Heart right ventricle (tissue), 16 donors: ENCODE measurements at regions not wholly inside any gene's neighbourhood (a gene's known extent, or its start where the extent isn't known, plus 50 kb on each side); places are given as distances from the start of the nearest gene placed in this dataset.

Experiments used
- ATAC-seq, 8 donors: fragments of 200-7000 bp; cut with Tn5 transposase; one replicate each; pipeline ENCODE4 v1.9.1; 2020; ENCODE audit warnings: mild to moderate bottlenecking in 8 of 8, moderate library complexity in 8 of 8, moderate number of reproducible peaks in 1 of 8
- DNase-seq, 2 donors: peaks; one replicate each; pipeline ENCODE4 v3.0.0-alpha.2; 2020
- H3K27ac ChIP-seq, 10 donors: fragments of 200-600 bp; sonication (generic) in 2 of 10; one replicate each; pipeline versions ENCODE4 v1.5.0 to v1.8.0; 2020 to 2022; ENCODE audit warnings: mild to moderate bottlenecking in 3 of 10
- H3K27me3 ChIP-seq, 7 donors: fragments of 200-600 bp; one replicate each; pipeline ENCODE4 v1.8.0; 2021 to 2022; ENCODE audit warnings: mild to moderate bottlenecking in 2 of 7
- H3K36me3 ChIP-seq, 9 donors: fragments of 200-600 bp; sonication (generic) in 1 of 9; one replicate each; pipeline versions ENCODE4 v1.5.0 to v1.8.0; 2020 to 2022; ENCODE audit warnings: mild to moderate bottlenecking in 2 of 9
- H3K4me1 ChIP-seq, 9 donors: fragments of 200-600 bp; sonication (generic) in 1 of 9; one replicate each; pipeline versions ENCODE4 v1.5.0 to v1.8.0; 2020 to 2022; ENCODE audit warnings: mild to moderate bottlenecking in 4 of 9
- H3K4me3 ChIP-seq, 10 donors: fragments of 200-600 bp; sonication (generic) in 2 of 10; one replicate each; pipeline versions ENCODE4 v1.5.0 to v1.8.0; 2020 to 2022; ENCODE audit warnings: mild to moderate bottlenecking in 7 of 10, moderate library complexity in 2 of 10
- H3K9me3 ChIP-seq, 11 donors: fragments of 200-600 bp in 10 of 11; sonication (generic) in 2 of 11; one replicate each; pipeline versions ENCODE4 v1.5.0 to v1.8.0; 2013 to 2022; ENCODE audit warnings: mild to moderate bottlenecking in 2 of 11, control low read depth in 1 of 11, moderate library complexity in 1 of 11
- CTCF ChIP-seq, 9 donors: fragments of 200-600 bp; sonication (generic) in 2 of 9; IDR thresholded peaks; one replicate each; pipeline versions ENCODE4 v1.5.0 to v1.8.0; 2021 to 2022; ENCODE audit warnings: antibody characterized with exemption in 9 of 9, mild to moderate bottlenecking in 5 of 9, moderate library complexity in 1 of 9
- WGBS, 2 donors: extraction: QIAGEN DNeasy Blood & Tissue Kit; methylation state at CpG; one replicate each; pipeline ENCODE4 v1.1.7; 2013; ENCODE audit warnings: inconsistent platforms in 1 of 2; 5-methylcytosine and 5-hydroxymethylcytosine counted together
- intact Hi-C, 10 donors: fragments of 100-400 bp; cut with DNase I; formaldehyde crosslinking; loops; one replicate each; pipeline versions ENCODE4 v1.11.1 to v1.14.2; 2022
- donor health status: Arrhythmogenic right ventricular cardiomyopathy.
- donor health status: ischemic (EF 13 %, LVEDD 7.1; RV severe dilation, severe dysfunction).
- donor health status: healthy with polysubstance abuse.
- donor health status: DM: no; HTN: yes; CAD: no.
- donor health status: DM: no; HTN: no; CAD: no.
- donor health status: ischemic (EF 25% LVEDD 6.9; RV normal size, moderate dysfunction).
- donor health status: ischemic (EF 25% LVEDD 5.7; RV mildly dilated, moderate dysfunction).
- donor health status: healthy.
- donor health status: DM: yes; HTN: yes; CAD: no.
- donor health status: Ischemic cardiomyopathy.
- donor health status: ischemic (EF 35%, LVEDD 5.7; RV mildly dilated, moderate dysfunction).
- donor health status: nonischemic (EF 11% LVEDD 7.7; RV severe dilation, severe dysfunction).
- donor health status: DM: yes; HTN: yes; CAD: no.
- donor health status: PGD.
- donor health status: ischemic (EF 29% LVEDD 5.4; RV normal size, mild dysfunction).
- donor health status: nonischemic (EF 23%, LVEDD 6.1; RV moderate dilation, normal function).

DNA sequence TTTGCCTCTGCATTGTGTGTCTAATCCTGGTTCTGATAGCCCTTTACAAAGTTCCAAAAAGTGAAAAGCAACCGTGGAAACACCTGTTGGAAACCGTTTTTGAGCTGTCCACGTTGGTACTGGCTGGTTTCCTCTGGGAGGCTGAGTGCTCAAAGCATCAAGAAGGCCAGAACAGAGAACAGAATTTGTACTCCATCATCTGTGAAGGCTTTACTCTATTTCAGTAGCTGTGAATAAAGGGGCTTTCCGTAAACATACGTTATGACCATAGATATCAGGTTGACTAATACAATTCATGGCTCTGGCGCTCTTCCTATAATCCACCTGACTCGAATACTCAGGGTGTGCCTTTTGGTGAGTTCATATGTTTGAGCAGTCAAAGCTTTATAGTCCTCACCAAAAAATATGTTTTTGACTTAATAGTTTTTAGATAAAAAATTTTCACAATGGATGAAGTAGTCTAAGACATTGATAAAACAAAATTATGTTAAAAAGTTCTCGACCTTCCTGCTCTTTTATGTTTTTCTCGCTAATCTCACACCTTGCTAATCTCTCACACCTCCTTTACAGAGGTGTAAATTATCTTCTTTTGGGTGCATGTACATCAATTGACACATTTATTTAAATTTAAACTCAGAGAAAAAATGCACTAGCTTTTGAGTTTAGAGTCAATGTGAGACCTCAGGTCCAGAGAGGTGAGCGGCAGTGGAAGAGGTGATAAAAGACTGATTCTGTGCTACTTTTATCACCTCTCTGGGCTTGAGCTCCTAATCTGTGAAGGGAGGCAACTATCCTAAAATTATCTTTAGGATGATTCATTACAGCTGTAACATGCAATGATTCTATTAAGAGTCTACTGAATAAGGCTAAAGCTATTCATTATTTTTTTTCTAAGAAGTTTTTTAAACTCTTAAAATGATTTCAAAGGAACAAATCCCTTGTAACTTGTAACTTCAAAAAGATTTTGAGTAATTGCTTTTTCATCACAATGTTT is 65.3 kb downstream of the CXCR4 start:
- WGBS, 2 donors, result 74 to 77% methylated on average over 10 of the region's 10 CpGs
- no peak for ATAC-seq
- H3K4me1 ChIP-seq, result peaks cover 0 to 26% (median 0%) of the 10 kb centered on the region in 9 donors
- peak overlapping the region in 1 of 10 donors; percentile 18 for H3K27ac ChIP-seq
- TF ChIP-seq CTCF (IDR thresholded peaks at IDR 0.05), result no peak
- no peaks in the 10 kb centered on the region for H3K9me3 ChIP-seq
- H3K36me3 ChIP-seq, result no peaks in the 10 kb centered on the region
- no peak overlapping the region for H3K4me3 ChIP-seq
- no peak for DNase-seq
- intact Hi-C loops, result no loop called here
- H3K27me3 ChIP-seq, result no peaks in the 10 kb centered on the region

DNA sequence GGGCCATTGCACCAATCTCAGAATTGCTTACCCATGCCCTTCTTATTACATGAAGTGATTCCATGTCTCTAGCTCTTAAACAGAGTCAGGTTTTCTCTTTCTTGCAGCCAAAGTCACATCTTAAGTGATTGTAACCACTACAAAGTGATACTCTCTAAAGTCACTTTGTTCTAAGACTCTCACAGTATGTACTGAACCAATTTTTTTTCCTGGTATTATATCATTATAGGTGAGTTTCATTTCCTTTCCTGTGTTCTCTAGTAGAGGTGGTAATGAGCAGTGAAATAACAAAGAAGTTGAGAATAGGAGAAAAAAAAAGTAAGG is 66.3 kb upstream of the DARS1 start:
- H3K4me1 ChIP-seq, result peaks cover 0 to 16% (median 0%) of the 10 kb centered on the region in 9 donors
- no peaks in the 10 kb centered on the region for H3K9me3 ChIP-seq
- H3K27me3 ChIP-seq, result no peaks in the 10 kb centered on the region
- peak overlapping the region in 1 of 10 donors; percentile 22 for H3K27ac ChIP-seq
- no peak for TF ChIP-seq CTCF (IDR thresholded peaks at IDR 0.05)
- DNase-seq (no peak), ATAC-seq (no peak)
- intact Hi-C loops, result no loop called here
- no peaks in the 10 kb centered on the region for H3K36me3 ChIP-seq
- H3K4me3 ChIP-seq, result no peak overlapping the region

DNA sequence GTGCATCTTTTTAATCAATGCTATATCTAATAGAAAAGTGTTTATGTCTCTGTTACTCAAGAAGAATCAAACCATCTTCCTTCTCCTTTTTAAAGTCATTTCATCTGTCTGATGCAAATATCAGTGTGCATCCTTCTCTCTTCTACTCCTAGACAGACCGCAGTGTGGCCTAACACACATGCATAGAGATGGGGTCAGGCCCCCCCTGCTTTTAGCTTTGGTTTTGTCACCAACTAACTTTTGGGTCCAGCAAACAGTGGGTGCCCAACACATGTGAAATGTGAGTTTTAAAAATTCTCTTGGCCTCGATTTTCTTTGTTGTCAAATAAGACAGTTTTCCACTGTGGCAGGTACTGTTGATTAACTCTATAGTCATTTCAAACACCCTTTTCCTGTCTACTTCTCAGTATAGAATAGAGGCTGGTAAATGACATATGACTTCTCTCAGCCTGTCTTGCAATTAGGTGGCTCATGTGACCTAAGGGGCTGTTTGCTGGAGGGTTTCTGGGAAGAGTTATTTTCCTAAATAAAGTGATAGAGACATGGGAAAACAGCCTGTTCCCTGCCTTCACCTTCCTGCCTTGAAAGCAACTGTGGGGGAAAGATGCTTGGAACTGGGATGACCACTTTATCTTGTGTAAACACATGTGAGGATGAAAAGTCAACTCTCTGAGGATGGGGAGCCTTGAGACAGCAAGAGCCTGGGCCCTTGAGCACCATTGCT is 65.7 kb upstream of the DARS1 start:
- peak overlapping the region in 1 of 10 donors; percentile 22 for H3K27ac ChIP-seq
- intact Hi-C loops, result no loop called here

More for the DNA sequence above, 65.7 kb upstream of the DARS1 start:
- 81 to 86% methylated on average over 2 of the region's 2 CpGs for WGBS, 2 donors
- no peak for DNase-seq
- Histone ChIP-seq H3K4me3 (no peak overlapping the region), H3K27me3 (no peaks in the 10 kb centered on the region), H3K9me3 (no peaks in the 10 kb centered on the region), H3K4me1 (peaks cover 0 to 15% (median 0%) of the 10 kb centered on the region in 9 donors), H3K36me3 (no peaks in the 10 kb centered on the region)
- no peak for TF ChIP-seq CTCF (IDR thresholded peaks at IDR 0.05)
- ATAC-seq, result no peak
